GM12891 (cell line): ENCODE measurements at regions not wholly inside any gene's neighbourhood (a gene's known extent, or its start where the extent isn't known, plus 50 kb on each side); places are given as distances from the start of the nearest gene placed in this dataset.

Source experiments
- DNase-seq: peaks from one replicate; pipeline ENCODE4 v3.0.0; 2011; ENCODE audit warnings: low spot score; ENCODE audit not compliant: insufficient read length
- FAIRE-seq: peaks from 2 replicates; lab custom pipeline; 2011; peaks lifted over from hg19 to GRCh38; lab: Jason Lieb, UNC
- PAX5 ChIP-seq: IDR thresholded peaks from 2 replicates; pipeline ENCODE4 v1.6.1; 2011; ENCODE audit warnings: low read length, moderate library complexity, mild to moderate bottlenecking; ENCODE audit not compliant: insufficient read depth, severe bottlenecking
- POLR2A ChIP-seq: IDR thresholded peaks from 2 replicates; pipeline ENCODE4 v1.6.1; 2011; ENCODE audit warnings: low read depth, low read length, control low read depth
- POLR2AphosphoS5 ChIP-seq: IDR thresholded peaks from 2 replicates; pipeline ENCODE4 v1.6.1; 2011; ENCODE audit warnings: low read depth, low read length, control low read depth
- POU2F2 ChIP-seq: IDR thresholded peaks from 2 replicates; pipeline ENCODE4 v1.6.1; 2011; ENCODE audit warnings: low read depth, mild to moderate bottlenecking, control low read depth, low read length, moderate library complexity
- SPI1 ChIP-seq: IDR thresholded peaks from 2 replicates; pipeline ENCODE4 v1.6.1; 2011; ENCODE audit warnings: low read depth, low read length, control low read depth
- TAF1 ChIP-seq: IDR thresholded peaks from 2 replicates; pipeline ENCODE4 v1.6.1; 2011; ENCODE audit warnings: low read depth, low read length, control low read depth

DNA sequence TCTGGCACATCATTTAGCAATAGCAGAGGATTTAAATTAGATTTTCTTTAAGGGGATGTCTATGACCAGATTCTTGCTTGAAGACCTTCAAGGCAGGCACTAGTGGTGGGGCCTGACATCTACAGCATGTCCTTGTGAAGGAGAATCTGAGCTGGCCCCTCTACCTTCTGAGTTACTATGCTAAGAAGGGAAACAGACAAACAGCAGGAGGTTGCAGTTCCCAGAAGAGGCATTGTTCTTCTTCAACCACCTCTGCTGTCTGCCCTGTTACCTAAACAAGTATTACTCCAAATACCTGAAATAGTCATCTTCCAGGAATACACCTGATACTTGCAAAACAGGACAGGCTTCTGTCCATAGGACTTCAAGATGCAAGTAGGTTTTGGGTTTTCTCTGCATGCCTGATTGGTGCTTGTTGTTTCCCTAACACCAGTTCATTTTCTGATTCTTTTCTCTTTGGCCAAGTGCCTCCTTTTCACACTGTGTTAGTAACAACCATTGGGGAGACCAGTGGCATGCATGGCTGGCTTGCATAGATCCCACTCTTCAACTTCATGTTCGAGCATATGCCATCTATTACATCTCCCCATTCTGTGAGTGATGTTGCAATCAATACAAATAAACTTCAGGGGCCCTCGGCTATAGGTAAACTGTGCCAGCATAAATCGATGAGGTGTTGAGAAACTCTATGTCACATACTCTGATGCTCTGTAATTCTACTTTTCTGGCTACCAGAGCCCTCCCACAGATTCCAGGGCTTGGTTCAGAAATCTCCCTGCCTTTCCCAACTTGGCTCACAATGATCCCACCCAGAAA lies 93.0 kb upstream of the DUSP10 start:
- FAIRE-seq = no peak
- no peak for DNase-seq
- no peak for TF ChIP-seq PAX5
- TF ChIP-seq SPI1 = no peak
- TF ChIP-seq POLR2A = no peak
- TF ChIP-seq POLR2AphosphoS5 = no peak
- no peak for TF ChIP-seq POU2F2
- no peak for TF ChIP-seq TAF1

GRCh38 chr1:221832617-221833016 lies 90.7 kb upstream of the DUSP10 start:
- TF ChIP-seq POLR2A = no peak
- no peak for TF ChIP-seq POLR2AphosphoS5
- no peak for TF ChIP-seq SPI1
- TF ChIP-seq POU2F2 = no peak
- FAIRE-seq (no peak), DNase-seq (no peak)

DNA sequence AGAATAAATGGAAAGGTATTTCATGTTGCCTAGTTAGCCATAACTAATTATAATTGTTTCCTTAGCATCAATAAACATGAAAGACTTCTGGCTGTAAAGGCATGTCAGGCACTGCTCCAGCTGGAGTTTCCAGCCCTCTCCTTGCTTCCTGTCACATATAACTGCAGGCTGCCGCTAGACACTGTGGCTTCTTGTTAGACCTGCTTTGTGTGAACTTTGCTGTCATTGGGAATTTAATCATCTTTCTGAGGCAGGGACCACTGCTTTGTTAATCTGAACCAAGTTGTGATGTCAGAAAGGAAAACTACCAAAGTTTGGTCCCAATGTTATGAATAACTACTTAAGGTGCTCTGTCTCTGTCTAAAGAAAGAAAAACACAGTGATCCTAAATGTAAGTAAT lies 90.3 kb upstream of the DUSP10 start:
- FAIRE-seq (no peak), DNase-seq (no peak)
- TF ChIP-seq POLR2A (no peak), SPI1 (no peak), POLR2AphosphoS5 (no peak), TAF1 (no peak), POU2F2 (no peak), PAX5 (no peak)

DNA sequence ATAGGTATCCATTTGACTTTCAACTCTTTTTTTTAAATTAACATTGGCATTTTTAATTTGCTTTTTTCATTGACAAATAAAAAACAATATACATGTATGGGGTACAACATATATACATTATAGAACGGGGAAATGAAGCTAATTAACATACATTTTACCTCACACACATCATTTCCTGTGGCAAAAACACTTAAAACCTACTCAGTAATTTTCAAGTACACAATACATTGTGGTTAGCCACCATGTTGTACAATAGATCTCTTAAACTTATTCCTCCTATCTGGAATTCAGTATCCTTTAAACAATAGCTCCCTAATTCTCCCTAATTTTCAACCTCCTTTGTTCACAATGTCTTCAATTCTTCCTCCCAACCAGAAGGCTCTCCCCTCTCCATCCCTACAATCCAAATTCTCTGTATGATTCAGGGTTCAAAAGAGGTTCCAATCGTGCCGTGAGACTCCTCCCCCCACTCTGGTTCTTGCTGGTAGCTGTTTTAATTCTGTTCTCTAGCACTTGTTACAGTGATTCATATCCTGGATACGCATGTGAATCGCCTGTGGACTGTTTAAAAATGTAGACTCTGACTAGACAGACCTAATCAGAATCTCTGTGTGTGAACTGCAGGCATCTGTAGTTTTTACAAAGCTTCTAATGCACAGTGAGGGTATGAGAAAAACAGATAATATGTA lies 87.6 kb upstream of the DUSP10 start:
- FAIRE-seq = no peak
- DNase-seq = no peak
- no peak for TF ChIP-seq TAF1
- no peak for TF ChIP-seq PAX5
- TF ChIP-seq SPI1 = no peak
- TF ChIP-seq POLR2A = no peak
- TF ChIP-seq POLR2AphosphoS5 = no peak
- TF ChIP-seq POU2F2 = no peak

GRCh38 chr1:221827307-221827642 lies 85.4 kb upstream of the DUSP10 start:
- no peak for TF ChIP-seq TAF1
- no peak for TF ChIP-seq POLR2A
- TF ChIP-seq PAX5 = no peak
- no peak for TF ChIP-seq POU2F2
- no peak for TF ChIP-seq POLR2AphosphoS5
- no peak for TF ChIP-seq SPI1
- FAIRE-seq (no peak), DNase-seq (no peak)

- TF ChIP-seq POU2F2 (no peak), POLR2AphosphoS5 (no peak), POLR2A (no peak), PAX5 (no peak), TAF1 (no peak), SPI1 (no peak)
- no peak for FAIRE-seq
- DNase-seq = no peak
Measured at GRCh38 chr1:221824909-221825308, 83.0 kb upstream of the DUSP10 start.

GRCh38 chr1:221824025-221824424 lies 82.1 kb upstream of the DUSP10 start:
- no peak for TF ChIP-seq POU2F2
- no peak for TF ChIP-seq TAF1
- no peak for TF ChIP-seq POLR2A
- TF ChIP-seq PAX5 = no peak
- TF ChIP-seq SPI1 = no peak
- no peak for TF ChIP-seq POLR2AphosphoS5
- FAIRE-seq (peak; percentile 54), DNase-seq (no peak)

DNA sequence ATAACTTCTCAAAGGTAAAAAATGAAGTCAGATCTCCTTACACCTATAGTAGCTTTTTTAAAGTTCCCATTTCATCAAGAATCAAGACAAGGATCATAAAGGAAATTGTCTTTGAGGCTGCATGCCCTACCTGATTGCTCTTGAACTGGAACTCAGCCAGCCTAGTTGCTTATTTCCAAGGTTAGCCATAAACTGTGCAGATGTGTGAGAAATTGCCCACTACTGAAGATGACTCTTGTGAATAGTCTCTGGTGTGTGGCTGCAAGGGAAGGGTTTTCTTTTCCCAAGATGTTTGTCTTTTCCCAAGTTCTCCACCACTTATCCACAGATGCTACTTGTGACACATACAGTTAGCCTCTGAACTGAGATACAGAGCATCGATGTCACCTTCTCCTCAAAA lies 81.7 kb upstream of the DUSP10 start:
- no peak for TF ChIP-seq PAX5
- no peak for TF ChIP-seq SPI1
- no peak for TF ChIP-seq POLR2A
- TF ChIP-seq POLR2AphosphoS5 = no peak
- TF ChIP-seq POU2F2 = no peak
- no peak for TF ChIP-seq TAF1
- peak; percentile 62 for FAIRE-seq
- DNase-seq = no peak

- FAIRE-seq = peak; percentile 68
- TF ChIP-seq POU2F2 = peak; percentile 90; the same call in 1 of the 2 replicates
- no peak for TF ChIP-seq SPI1
Measured at GRCh38 chr1:221823149-221823548, 81.3 kb upstream of the DUSP10 start.

GRCh38 chr1:221822591-221822990 lies 80.7 kb upstream of the DUSP10 start:
- TF ChIP-seq TAF1 = no peak
- no peak for TF ChIP-seq POLR2AphosphoS5
- TF ChIP-seq POLR2A = no peak
- TF ChIP-seq PAX5 = no peak
- TF ChIP-seq SPI1 = no peak
- no peak for TF ChIP-seq POU2F2
- DNase-seq (no peak), FAIRE-seq (no peak)

More at GRCh38 chr1:221823149-221823548, 81.3 kb upstream of the DUSP10 start:
- no peak for DNase-seq
